Putamen (tissue), 1 donor: ENCODE measurements at regions not wholly inside any gene's neighbourhood (a gene's known extent, or its start where the extent isn't known, plus 50 kb on each side); places are given as distances from the start of the nearest gene placed in this dataset.
"Not testable (repeated sequence)": the region's sequence is repeated elsewhere in the genome, so short reads cannot be mapped to it uniquely, and the experiment has no call there.

Source experiments
- DNase-seq: peaks from one replicate; pipeline ENCODE4 v3.0.0-alpha.2; 2016; ENCODE audit warnings: low spot score

DNA sequence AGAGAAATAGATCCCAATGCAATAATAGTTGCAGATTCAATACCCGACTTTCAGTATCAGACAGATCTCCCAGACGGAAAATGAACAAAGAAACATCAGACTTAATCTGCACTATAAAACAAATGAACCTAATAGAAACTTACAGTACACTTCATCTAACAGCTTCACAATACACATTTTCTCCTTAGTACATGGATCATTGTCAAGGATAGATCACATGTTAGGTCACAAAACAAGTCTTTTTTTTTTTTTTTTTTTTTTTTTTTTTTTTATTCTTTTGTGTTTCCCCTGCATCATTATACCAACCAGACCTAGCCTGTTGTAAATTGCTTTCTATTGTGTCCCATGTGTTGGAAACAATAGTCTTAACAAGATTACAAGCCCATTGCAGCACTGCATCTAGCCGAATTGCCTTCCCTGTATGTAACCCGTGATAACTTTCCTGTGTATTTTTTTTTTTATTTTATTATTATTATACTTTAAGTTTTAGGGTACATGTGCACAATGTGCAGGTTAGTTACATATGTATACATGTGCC, 134.0 kb upstream of the MAD2L1 start:
- not testable (repeated sequence) for DNase-seq

- DNase-seq, result no peak
These were observed 131.8 kb upstream of the MAD2L1 start for GRCh38 chr4:120198411-120198810.

- no peak for DNase-seq
These were observed 111.0 kb upstream of the MAD2L1 start for GRCh38 chr4:120177603-120178002.

DNA sequence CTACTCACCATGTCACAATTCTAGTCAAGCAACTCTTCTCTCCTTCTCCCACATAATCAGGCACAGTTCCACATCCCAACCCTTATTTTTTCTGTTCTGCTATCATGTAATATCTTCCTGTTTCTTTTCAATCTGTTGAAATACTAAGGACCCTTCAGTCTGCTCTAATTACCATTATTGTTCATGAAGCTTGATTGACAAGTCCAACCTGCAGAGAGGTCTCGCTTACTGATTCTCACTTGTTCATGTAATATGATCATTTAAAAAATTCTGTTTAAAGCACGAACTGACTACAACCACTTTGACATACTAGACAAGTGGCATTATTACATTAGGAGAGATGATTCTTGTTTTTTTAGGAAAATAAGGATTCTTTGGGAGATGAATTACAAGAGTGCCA, 108.6 kb upstream of the MAD2L1 start:
- DNase-seq, result no peak

- no peak for DNase-seq
These were observed 97.2 kb upstream of the MAD2L1 start for GRCh38 chr4:120163895-120164294.

- DNase-seq, result no peak
These were observed 92.3 kb upstream of the MAD2L1 start for GRCh38 chr4:120158841-120159463.

GRCh38 chr4:120158046-120158445, 91.4 kb upstream of the MAD2L1 start:
- no peak for DNase-seq

DNA sequence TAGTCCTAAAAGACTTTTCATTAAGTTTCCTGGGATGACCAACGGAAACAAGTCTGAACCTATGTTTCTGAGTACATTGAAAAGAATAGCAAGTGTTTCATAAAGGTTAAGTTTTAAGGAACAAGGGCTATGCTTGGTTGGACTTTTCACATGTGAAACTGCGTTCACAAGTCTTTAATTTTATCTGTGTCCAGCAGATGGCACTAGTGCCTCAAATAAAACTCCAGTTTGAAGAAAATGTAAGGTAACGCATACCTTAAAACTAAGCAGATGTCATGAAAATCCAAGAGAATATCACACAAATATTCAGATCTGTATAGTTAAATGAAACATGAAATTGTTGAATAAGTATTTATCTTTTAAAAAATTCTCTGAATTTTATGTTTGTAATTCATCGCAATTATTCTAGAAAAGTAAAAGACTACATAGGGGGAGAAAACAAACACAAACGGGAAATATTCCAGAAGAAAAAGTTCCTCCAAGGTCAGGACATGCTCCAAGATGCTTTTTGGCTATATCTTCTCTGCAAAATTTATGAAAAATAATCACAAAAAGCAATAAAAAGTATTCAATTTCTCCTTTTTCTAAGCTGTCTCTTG, 89.6 kb upstream of the MAD2L1 start:
- DNase-seq, result peak; percentile 59

DNA sequence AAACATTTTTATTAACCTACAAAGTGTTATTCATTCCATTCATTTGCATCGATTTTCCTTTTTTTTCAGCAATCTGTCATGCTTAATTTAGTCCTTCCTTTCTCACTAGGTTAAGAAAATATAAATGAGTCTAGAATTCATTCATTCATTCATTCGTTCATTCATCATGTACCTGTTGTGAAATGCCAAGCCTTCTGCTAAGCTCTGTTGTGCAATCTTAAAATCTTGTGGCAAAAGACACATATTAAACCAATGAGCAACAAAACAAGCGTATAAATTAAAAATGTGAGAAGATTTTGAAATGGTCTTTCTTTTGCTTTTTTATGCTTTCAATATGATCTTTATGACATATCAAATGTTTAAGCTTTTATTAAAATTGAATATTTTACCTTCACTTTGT, 88.6 kb upstream of the MAD2L1 start:
- no peak for DNase-seq

DNA sequence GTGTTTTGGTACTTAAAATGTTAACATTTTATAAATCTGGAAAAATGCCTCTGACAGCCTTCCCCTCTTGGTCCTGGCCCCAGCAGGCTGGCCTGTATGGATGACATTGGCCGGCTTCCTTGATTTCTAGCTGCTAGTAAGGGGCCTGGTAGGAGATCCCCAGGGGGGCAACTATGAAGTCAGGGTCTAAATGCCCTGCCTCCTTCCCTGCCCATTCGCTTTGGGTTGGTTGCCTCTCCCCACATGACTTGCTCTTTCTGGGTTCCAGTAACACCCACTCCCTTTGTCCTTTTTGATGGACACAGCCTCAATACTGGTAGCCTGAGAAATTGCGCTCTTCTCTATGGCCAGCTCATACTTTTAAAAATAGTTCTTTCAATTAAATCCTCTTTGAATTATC, 78.0 kb upstream of the MAD2L1 start:
- DNase-seq, result no peak

- no peak for DNase-seq
These were observed 77.4 kb upstream of the MAD2L1 start for GRCh38 chr4:120144041-120144440.

GRCh38 chr4:120139392-120139791, 72.7 kb upstream of the MAD2L1 start:
- DNase-seq, result no peak

GRCh38 chr4:120132935-120133334, 66.3 kb upstream of the MAD2L1 start:
- no peak for DNase-seq

- DNase-seq, result no peak
These were observed 64.1 kb upstream of the MAD2L1 start for GRCh38 chr4:120130786-120131185.
